Lower leg skin (tissue), 3 donors: ENCODE measurements at regions not wholly inside any gene's neighbourhood (a gene's known extent, or its start where the extent isn't known, plus 50 kb on each side); places are given as distances from the start of the nearest gene placed in this dataset.

ENCODE experiments used
- POLR2A ChIP-seq, 2 donors: fragments of 450-650 bp; IDR thresholded peaks; one replicate each; pipeline ENCODE4 v1.6.1; 2016 to 2017; ENCODE audit warnings: antibody characterized with exemption in 2 of 2, mild to moderate bottlenecking in 1 of 2, moderate library complexity in 1 of 2
- TF ChIP-seq, protein P1 (sequence below), 3 donors: fragments of 450-650 bp; IDR thresholded peaks; one replicate each; pipeline ENCODE4 v1.5.1; 2016; ENCODE audit warnings: antibody characterized with exemption in 3 of 3, mild to moderate bottlenecking in 3 of 3, moderate library complexity in 2 of 3

GRCh38 chr3:153495422-153495821 lies 333.4 kb downstream of the RAP2B start:
- TF ChIP-seq, protein P1, sequence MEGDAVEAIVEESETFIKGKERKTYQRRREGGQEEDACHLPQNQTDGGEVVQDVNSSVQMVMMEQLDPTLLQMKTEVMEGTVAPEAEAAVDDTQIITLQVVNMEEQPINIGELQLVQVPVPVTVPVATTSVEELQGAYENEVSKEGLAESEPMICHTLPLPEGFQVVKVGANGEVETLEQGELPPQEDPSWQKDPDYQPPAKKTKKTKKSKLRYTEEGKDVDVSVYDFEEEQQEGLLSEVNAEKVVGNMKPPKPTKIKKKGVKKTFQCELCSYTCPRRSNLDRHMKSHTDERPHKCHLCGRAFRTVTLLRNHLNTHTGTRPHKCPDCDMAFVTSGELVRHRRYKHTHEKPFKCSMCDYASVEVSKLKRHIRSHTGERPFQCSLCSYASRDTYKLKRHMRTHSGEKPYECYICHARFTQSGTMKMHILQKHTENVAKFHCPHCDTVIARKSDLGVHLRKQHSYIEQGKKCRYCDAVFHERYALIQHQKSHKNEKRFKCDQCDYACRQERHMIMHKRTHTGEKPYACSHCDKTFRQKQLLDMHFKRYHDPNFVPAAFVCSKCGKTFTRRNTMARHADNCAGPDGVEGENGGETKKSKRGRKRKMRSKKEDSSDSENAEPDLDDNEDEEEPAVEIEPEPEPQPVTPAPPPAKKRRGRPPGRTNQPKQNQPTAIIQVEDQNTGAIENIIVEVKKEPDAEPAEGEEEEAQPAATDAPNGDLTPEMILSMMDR (IDR thresholded peaks at IDR 0.05): no peak
- TF ChIP-seq POLR2A (IDR thresholded peaks at IDR 0.05): no peak
